ENCODE measurements at regions not wholly inside any gene's neighbourhood (a gene's known extent, or its start where the extent isn't known, plus 50 kb on each side); places are given as distances from the start of the nearest gene placed in this dataset.

DNA sequence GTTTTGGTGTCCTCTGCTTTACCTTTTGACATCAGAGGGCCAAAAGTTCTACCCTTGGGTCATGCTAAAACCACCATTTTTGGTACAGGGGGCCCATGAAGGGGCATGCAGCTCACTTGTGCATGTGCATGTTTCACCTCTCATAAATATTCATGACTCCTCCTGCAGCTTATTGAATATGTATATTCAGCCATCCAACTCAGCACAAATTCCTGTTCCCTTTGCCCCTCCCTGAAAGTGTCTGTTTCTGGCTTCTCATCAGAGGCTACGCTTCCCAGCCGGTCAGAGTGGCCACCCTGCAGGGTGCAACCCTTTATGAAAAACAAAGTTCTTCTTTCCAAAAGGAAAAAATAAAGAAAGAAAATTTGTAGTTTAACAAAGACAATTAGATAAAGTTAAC lies 82.3 kb upstream of the UQCRFS1 start:
- Histone ChIP-seq H3K27me3 (peaks cover 0 to 38% (median 0%) of the 10 kb centered on the region in 3 donors), H3K4me3 (no peak overlapping the region), H3K27ac (no peak overlapping the region), H3K4me1 (no peaks in the 10 kb centered on the region), H3K9me3 (no peaks in the 10 kb centered on the region), H3K36me3 (no peaks in the 10 kb centered on the region)
- intact Hi-C loops (cut with DNase I; ENCODE audit: low total_unique reads): no loop called here
- 50 to 93% (median 67%) methylated on average over 2 of the region's 2 CpGs for WGBS, 5 donors
- TF ChIP-seq POLR2A (IDR thresholded peaks at IDR 0.05) (no peak), EP300 (IDR thresholded peaks at IDR 0.05) (no peak), POLR2AphosphoS5 (IDR thresholded peaks at IDR 0.05) (no peak)
- TF ChIP-seq, protein P1, sequence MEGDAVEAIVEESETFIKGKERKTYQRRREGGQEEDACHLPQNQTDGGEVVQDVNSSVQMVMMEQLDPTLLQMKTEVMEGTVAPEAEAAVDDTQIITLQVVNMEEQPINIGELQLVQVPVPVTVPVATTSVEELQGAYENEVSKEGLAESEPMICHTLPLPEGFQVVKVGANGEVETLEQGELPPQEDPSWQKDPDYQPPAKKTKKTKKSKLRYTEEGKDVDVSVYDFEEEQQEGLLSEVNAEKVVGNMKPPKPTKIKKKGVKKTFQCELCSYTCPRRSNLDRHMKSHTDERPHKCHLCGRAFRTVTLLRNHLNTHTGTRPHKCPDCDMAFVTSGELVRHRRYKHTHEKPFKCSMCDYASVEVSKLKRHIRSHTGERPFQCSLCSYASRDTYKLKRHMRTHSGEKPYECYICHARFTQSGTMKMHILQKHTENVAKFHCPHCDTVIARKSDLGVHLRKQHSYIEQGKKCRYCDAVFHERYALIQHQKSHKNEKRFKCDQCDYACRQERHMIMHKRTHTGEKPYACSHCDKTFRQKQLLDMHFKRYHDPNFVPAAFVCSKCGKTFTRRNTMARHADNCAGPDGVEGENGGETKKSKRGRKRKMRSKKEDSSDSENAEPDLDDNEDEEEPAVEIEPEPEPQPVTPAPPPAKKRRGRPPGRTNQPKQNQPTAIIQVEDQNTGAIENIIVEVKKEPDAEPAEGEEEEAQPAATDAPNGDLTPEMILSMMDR (IDR thresholded peaks at IDR 0.05): no peak
- no peak for DNase-seq

DNA sequence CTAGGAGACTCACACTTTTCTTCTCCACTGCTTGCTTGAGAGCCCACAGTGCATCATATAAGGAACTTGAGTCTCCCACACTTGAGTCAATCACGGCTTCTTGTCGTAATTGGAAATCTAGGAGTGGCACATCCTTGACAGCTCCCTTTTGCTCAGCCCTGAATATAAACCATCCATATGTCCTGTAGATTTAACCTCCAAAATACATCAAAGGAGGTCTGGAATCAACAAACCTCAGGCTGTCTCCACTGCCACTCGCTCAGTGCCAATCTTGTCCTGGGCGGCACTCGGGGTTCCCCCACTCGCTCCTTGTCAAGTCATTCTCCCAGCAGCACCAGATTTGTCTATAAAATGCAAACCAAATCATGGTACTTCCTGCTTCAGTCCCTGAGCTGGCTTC lies 84.4 kb upstream of the UQCRFS1 start:
- intact Hi-C loops (cut with DNase I; ENCODE audit: low total_unique reads): no loop called here
- H3K36me3 ChIP-seq: no peaks in the 10 kb centered on the region
- no peaks in the 10 kb centered on the region for H3K4me1 ChIP-seq
- no peak for DNase-seq
- H3K4me3 ChIP-seq: no peak overlapping the region
- H3K27ac ChIP-seq: no peak overlapping the region
- H3K9me3 ChIP-seq: no peaks in the 10 kb centered on the region
- 75 to 91% (median 86%) methylated on average over 6 of the region's 6 CpGs for WGBS, 5 donors
- peaks cover 0 to 38% (median 0%) of the 10 kb centered on the region in 3 donors for H3K27me3 ChIP-seq
- TF ChIP-seq POLR2A (IDR thresholded peaks at IDR 0.05): no peak
- TF ChIP-seq POLR2AphosphoS5 (IDR thresholded peaks at IDR 0.05): no peak
- TF ChIP-seq, protein P1 (IDR thresholded peaks at IDR 0.05): no peak
- TF ChIP-seq EP300 (IDR thresholded peaks at IDR 0.05): no peak

DNA sequence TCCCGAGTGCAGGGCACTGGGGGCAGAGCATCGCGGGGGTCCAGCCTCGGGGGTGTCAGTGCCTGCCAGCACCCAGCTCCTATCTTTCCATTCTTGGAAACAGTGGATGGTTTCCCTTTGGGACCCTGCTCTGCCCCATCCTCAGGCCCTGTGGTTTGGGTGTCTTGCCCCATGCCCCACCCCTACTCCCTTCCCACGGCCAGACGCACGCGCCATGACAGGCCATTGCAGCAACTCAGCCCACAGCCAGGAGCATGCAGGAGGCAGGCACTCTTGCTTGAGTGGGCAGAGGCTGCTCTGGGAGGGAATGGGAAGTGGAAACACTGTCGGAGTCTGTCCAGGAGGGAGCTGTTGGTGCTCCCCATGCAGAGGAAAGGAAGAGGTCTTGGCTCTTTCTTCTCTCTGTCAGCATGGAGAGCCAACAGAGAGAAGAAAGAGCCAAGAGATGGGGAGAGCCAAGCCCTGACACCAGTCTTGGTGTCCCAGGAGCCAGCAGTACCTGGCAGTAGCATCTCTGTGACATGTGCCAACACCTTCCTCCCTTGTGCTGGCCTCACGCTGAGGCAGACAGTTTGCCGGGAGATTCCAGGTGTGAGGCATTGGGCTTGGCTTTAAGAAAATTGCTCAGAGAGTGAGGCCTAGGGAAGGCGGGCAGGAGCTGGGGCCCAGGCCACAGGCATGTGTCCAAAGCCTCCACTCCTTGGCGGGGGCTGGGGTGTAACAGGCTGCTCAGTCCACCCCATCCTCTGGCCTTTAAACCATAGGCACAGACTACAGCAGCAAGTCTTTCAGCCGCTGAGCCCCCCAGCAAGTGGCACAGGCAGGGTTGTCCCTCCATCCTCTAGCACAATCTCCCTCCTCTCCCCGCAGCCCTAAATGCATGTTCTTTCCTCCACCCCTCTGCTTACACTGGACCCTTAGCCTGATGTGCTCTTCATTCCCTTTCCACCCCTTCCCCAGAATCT lies 86.7 kb upstream of the UQCRFS1 start:
- DNase-seq: no peak
- TF ChIP-seq POLR2A (IDR thresholded peaks at IDR 0.05) (no peak), EP300 (IDR thresholded peaks at IDR 0.05) (no peak), POLR2AphosphoS5 (IDR thresholded peaks at IDR 0.05) (no peak)
- TF ChIP-seq, protein P1 (IDR thresholded peaks at IDR 0.05): no peak
- H3K4me1 ChIP-seq: no peaks in the 10 kb centered on the region
- 81 to 87% (median 84%) methylated on average over 11 to 15 of the region's 15 CpGs for WGBS, 5 donors
- H3K9me3 ChIP-seq: no peaks in the 10 kb centered on the region
- intact Hi-C loops (cut with DNase I; ENCODE audit: low total_unique reads): no loop called here
- H3K4me3 ChIP-seq: no peak overlapping the region
- H3K27me3 ChIP-seq: peaks cover 0 to 31% (median 0%) of the 10 kb centered on the region in 3 donors
- no peaks in the 10 kb centered on the region for H3K36me3 ChIP-seq
- H3K27ac ChIP-seq: no peak overlapping the region

DNA sequence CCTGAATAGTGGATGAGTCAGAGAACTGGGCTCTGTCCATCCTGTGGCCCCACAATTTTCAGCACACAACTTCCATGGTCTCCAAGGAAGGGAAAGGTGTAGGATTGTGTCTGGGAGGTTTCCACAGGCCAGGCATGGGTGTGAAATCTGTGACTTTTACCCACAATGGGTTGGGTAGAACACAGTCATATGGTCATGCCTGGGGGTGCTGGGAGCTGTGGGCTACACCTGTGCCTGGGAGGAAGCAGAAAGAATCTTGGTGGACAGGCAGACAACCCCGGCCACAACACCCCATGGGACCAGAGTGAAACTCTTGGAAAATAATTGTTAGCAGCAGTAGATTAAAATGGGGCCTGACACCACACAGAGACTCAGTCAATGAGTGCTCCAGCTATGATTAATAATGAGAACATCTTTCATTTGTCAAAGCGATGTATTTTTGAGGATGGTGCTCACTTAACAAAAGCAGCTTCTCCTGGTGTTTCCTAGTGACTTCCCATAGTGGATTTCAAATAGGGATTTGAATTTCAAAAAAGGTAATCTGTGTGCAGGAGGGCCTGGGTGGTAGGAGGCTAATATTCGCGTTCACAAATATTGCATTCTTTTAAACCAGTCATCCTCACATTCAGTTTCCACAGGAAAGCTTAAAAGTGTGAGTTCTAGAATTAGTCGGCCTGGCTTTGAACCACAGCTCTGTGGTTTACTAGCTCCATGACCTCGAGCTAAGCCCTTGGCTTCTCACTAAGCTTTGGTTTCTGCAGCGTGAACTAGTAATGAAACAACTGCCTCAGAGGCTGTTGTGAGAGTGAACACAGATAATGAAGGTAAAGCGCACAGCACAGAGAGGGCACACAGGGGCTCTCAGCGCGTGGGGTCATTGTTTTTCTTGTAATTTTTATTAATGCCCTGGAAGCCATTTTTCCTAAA lies 89.3 kb upstream of the UQCRFS1 start:
- H3K4me3 ChIP-seq: no peak overlapping the region
- no peaks in the 10 kb centered on the region for H3K4me1 ChIP-seq
- H3K27ac ChIP-seq: no peak overlapping the region
- H3K36me3 ChIP-seq: no peaks in the 10 kb centered on the region
- intact Hi-C loops (cut with DNase I; ENCODE audit: low total_unique reads): no loop called here
- H3K9me3 ChIP-seq: no peaks in the 10 kb centered on the region
- TF ChIP-seq POLR2AphosphoS5 (IDR thresholded peaks at IDR 0.05): no peak
- TF ChIP-seq, protein P1 (IDR thresholded peaks at IDR 0.05): no peak
- no peak for TF ChIP-seq POLR2A (IDR thresholded peaks at IDR 0.05)
- TF ChIP-seq EP300 (IDR thresholded peaks at IDR 0.05): no peak
- WGBS, 5 donors: 68 to 80% (median 79%) methylated on average over 10 of the region's 10 CpGs
- DNase-seq: no peak
- H3K27me3 ChIP-seq: peaks cover 0 to 38% (median 0%) of the 10 kb centered on the region in 3 donors
